Skin epidermis (tissue), 12 donors: ENCODE measurements at regions not wholly inside any gene's neighbourhood (a gene's known extent, or its start where the extent isn't known, plus 50 kb on each side); places are given as distances from the start of the nearest gene placed in this dataset.
A peak's percentile ranks its signal among the peaks of the same experiment; 100 is the strongest.
"Not testable (repeated sequence)": the region's sequence is repeated elsewhere in the genome, so short reads cannot be mapped to it uniquely, and the experiment has no call there.

Source experiments
- H3K27ac ChIP-seq, 21 experiments: fragments of 200-600 bp; sonication (generic) in 11 of 21; one replicate each; pipeline ENCODE4 v1.5.0; 2020; ENCODE audit warnings: mild to moderate bottlenecking in 3 of 21, inconsistent platforms in 2 of 21, moderate library complexity in 2 of 21
- H3K4me3 ChIP-seq, 7 experiments: fragments of 200-600 bp; sonication (generic) in 2 of 7; one replicate each; pipeline ENCODE4 v1.5.0; 2020; ENCODE audit warnings: inconsistent platforms in 2 of 7, mild to moderate bottlenecking in 2 of 7, moderate library complexity in 1 of 7

DNA sequence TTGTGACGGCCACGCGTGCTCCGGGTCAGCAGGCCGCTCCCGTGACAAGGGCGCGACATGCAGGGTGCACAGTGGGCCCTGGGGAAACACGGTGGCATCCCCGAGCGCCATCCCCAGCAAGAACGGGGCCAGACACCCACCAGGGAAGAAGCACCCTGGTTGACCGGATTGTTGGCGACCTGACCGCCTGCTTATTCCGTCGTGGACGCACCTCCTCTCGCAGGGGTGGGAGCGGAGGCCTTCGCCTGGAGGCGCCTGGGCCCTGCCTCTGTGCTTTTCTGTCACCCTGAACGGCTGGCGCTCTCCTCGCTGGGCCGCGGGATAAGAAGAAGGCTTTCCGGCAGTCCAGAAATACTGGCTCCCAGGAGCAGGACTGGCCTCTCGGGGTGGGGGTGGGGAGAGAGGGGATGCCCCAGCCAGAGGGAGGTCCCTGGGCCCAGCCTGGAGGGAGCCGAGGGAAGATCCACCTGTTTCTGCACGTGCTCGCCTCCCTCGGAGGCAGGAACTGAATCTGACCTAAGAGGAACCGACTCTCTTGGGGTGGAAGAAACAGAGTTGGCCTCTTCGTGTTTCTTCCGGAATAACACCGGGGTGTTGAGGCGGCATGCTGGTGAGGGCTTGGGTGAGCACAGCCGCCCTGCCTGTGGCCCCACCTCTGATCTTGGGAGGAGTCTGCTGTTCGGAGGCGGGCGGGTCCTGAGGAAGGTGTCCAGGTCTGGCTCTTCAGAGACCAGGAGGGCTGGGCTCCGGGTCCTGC is 4394.2 kb upstream of the TPTE start:
- H3K27ac ChIP-seq = peak overlapping the region in 2 of 21 experiments; percentile 57 to 59
- not testable (repeated sequence) for H3K4me3 ChIP-seq

DNA sequence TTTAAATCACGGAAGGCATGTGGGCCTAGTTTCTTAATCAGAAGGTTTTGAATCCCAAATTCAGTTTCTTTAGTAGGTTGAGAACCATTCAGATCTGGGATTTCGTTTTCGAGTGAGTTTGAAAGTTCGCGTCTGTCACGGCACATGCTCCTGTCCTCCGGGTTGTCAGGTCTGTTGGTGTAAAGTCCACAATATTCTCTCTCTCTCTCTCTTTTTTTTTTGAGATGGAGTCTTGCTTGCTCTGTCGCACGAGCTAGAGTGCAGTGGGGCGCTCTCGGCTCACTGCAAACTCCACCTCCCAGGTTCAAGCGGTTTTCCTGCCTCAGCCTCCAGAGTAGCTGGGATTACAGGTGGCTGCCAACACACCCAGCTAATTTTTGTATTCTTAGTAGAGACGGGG is 4390.6 kb upstream of the TPTE start:
- not testable (repeated sequence) for H3K27ac ChIP-seq, H3K4me3 ChIP-seq

DNA sequence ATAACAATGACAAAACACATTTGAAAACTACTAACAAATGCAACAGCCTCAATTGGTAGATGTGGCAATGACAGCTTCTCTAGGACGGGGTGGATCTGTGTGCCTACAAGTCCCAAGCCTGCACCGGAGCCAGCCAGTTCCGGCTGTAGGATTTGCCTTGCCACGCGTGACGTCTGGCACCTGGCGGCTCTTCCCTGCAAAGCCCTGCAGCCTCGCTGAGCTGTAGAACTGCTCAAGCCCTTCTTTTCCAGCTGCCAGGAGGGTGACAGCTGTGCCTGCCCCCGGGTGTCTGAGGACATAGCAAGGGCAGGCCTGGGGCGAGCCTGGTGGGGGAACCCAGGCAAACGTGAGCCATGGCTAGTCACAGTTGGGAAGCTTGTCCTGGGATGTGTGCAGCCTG is 4388.0 kb upstream of the TPTE start:
- H3K4me3 ChIP-seq, H3K27ac ChIP-seq: not testable (repeated sequence)

GRCh38 chr21:6133852-6134630 is 4387.3 kb upstream of the TPTE start:
- H3K27ac ChIP-seq, H3K4me3 ChIP-seq: not testable (repeated sequence)

DNA sequence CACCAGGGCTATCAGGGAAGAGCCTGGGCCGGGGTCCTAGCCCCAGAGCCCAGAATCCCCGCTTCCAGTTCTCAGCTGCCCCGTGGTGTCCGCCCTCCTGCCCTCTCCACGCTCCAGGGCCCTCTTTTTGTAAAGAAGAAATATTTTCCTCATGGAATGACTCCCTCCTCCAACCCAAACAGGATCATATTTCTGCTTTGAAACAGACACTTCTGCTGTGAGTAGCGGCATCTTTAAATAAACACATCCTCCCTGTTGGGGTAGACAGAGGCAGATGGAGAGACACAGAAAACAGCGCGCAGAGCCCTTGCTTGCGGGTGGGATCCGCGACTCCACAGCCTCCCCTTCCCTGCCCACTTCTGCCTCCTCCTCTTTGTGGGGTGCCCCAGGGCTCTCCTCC is 4384.7 kb upstream of the TPTE start:
- not testable (repeated sequence) for H3K27ac ChIP-seq

DNA sequence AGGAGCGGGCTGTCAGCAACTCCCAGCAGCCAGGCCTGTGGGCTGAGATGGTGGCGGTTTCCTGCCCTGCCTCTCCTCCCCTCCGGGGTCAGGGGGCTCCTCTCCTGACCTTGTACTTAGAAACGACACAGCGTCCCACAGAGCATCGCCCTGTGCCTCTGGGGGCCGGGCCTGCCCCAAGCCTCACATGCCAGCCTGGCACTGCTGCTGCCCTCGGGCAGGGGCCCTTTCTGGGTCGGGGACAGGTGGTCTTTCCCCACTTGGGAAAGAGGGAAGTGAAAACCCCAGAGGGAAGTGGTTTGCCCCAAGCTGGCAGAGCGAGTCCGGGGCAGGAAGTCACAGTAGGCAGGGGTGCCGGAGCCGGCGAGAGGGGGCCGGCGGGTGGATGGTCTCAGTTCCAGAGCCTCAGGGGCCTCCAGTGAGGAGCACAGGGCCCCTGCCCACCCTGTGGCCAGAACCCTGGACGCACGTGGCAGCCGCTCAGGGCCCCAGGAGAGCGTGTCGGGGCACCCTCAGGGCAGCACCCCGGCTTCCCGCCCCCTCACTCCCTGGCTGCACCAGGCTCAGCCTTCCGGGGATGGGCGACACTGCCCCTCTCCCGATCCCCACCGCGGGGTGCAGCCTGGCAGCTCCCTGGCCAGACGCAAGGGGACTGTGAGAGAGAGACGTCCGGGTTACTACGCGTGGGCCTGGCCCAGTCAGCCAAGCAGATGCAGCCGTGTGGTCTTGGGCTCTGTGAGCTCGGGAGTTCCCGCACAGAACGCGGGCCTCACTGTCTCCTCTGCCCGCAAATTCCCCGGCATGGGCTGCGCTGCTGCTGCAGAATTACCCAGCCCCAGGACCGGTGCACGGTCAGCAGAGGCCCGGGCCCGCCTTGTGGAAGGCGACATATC is 4382.9 kb upstream of the TPTE start:
- H3K27ac ChIP-seq, H3K4me3 ChIP-seq: not testable (repeated sequence)

More for the DNA sequence above, 4384.7 kb upstream of the TPTE start:
- not testable (repeated sequence) for H3K4me3 ChIP-seq

GRCh38 chr21:6139331-6139730 is 4382.1 kb upstream of the TPTE start:
- H3K4me3 ChIP-seq, H3K27ac ChIP-seq: not testable (repeated sequence)

DNA sequence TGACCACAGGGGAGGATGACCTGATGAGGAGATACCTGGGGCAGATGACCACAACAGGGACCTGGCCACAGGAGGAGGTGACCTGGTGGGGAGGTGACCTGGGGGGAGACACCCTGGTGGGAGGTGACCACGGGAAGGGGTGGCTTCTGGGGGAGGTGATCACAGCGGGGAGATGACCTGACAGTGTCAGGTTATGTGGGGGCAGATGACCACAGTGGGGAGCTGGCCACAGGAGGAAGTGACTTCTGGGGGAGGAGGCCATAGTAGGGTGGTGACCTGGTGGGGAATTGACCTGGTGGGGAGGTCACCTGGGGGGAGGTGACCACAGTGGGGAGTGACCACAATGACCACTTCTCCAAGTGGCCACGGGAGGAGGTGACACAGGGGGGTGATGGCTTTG is 4381.5 kb upstream of the TPTE start:
- not testable (repeated sequence) for H3K4me3 ChIP-seq

GRCh38 chr21:6140467-6141137 is 4380.8 kb upstream of the TPTE start:
- not testable (repeated sequence) for H3K4me3 ChIP-seq, H3K27ac ChIP-seq

More for the DNA sequence above, 4381.5 kb upstream of the TPTE start:
- not testable (repeated sequence) for H3K27ac ChIP-seq

DNA sequence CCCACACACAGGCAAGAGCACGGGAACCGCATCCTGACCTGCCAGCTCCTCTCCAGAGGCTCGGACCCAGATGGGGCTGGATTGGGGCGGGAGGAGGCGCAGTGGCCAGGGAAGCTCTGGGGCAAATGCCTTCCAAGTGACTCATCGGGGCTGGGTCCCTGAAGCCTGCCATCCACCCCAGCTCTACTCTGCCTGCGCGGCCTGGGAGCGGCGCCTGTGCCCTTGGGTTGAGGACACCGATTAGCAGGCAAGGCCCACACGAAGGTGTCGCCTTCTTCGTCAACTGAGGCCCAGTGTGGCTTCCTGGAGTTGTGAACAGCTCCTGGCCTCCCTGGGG is 4380.3 kb upstream of the TPTE start:
- not testable (repeated sequence) for H3K27ac ChIP-seq, H3K4me3 ChIP-seq

- not testable (repeated sequence) for H3K27ac ChIP-seq, H3K4me3 ChIP-seq
Observed at GRCh38 chr21:6153154-6153553, 4368.2 kb upstream of the TPTE start.

DNA sequence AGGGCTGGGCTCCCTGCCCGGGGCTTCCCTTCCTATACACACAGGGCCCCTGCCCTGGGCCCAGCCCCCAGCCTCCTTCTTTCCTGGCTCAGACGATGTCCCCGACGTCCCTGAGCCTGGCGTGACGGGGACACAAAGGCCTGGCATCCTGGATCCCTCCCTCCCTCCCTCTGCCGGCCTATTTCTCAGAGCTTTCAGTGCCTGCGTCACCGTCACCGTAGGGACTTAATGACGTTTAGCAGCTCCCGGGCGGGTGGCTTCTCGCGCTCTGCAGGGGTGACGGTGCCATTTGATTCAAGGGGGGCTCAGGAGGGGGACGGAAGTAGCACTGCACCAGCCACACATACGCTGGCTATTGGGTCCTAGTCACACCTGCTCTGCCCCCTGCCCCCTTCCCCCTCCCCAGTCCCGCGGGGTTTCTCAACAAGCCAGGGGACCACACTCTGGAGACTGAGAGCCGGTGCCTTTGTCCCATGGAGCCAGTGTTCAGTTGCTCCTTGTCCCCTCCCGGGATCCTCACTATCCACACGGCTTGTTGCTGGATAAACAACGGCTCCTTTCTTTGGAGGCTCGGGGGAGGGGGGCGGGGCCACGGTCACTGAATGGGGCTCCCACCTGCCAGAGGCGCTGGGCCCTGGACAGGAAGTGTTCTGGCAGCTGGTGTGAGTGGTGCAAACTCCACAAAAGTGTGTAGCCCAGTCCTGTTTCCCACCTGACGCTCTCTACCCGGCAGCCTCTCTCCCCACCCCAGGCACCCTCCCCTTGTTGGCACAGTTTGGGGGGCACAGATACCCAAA is 4366.7 kb upstream of the TPTE start:
- H3K27ac ChIP-seq, H3K4me3 ChIP-seq: not testable (repeated sequence)

DNA sequence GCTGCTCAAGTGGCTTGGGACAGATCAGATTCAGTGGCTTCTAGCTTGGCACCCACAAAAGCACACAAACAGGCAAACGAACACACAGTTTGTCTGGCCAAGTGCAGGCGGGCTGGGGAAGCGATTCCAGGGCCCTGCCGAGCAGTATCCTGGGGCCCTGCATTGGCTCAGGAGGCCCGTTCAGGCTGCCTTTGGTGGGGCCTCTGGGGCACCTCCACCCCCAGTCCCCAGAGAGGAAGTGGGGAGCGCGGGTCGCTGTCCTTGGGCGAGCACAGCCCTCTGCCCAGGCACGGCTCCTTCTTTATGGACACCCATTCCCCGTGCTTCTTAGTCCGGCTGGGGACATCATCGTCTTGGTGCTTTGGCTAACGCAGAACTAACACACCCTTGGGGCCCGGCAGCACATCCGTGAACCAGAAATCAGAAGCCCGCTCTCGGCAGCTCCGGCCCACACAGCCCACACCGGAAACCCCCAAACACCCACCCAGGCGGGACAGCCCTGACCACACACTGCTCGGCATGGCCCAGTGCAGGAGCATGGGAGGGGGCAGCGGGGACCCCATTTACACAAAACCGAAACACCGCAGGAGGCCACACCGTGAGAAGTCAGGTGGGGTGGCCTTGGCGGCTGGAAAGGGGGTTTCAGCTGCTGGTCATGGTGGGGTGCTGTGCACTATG is 4364.5 kb upstream of the TPTE start:
- not testable (repeated sequence) for H3K27ac ChIP-seq, H3K4me3 ChIP-seq

- not testable (repeated sequence) for H3K4me3 ChIP-seq, H3K27ac ChIP-seq
Observed at GRCh38 chr21:6157515-6157914, 4363.9 kb upstream of the TPTE start.

DNA sequence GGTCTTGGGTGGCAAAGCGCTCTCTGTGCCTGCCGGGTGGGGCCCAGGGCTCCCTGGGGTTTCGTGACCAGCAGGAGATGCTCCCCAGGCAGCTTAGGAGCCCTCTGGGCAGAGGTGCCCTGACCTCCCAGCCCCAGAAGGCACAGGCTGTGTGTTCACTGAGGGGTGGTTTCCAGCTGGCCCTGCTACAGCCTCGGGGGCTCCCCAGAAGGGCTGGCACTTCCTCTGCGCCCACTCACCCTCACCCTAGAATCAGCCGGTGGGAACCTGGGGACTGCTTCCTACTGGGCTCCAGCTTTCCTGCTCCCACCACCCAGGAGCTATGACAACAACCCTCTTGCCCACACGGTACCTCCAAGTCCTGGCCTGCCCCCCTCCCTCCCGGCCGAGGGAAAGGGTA is 4363.2 kb upstream of the TPTE start:
- not testable (repeated sequence) for H3K27ac ChIP-seq, H3K4me3 ChIP-seq
